HepG2 (cell line): ENCODE measurements at regions not wholly inside any gene's neighbourhood (a gene's known extent, or its start where the extent isn't known, plus 50 kb on each side); places are given as distances from the start of the nearest gene placed in this dataset.

ENCODE experiments used
- ATAC-seq: fragments of 200-7000 bp; cut with Tn5 transposase; 3 replicates; pipeline ENCODE4 v1.9.1; 2020; ENCODE audit warnings: mild to moderate bottlenecking, moderate library complexity
- BruUV-seq: library from RNA; stranded (reverse); fragments of 400-500 nt; replicated peaks from 2 replicates; lab custom pipeline; 2021; lab: Mats Ljungman, UMichigan
- CTCF ChIA-PET: fragments of 300-600 bp; formaldehyde crosslinking; extraction: SDS; loops from one replicate; lab custom pipeline; 2021; ENCODE audit warnings: low total read pairs, inconsistent platforms, low intra/inter-chr PET ratio; lab: Yijun Ruan, JAX
- POLR2A ChIA-PET: fragments of 350-600 bp; sonication (Branson Sonifier 250); formaldehyde crosslinking; loops from one replicate; lab custom pipeline; 2020; ENCODE audit warnings: antibody characterized with exemption, inconsistent platforms; lab: Yijun Ruan, JAX
- DNase-seq: peaks from one replicate; pipeline ENCODE4 v3.0.0-alpha.2; 2015; ENCODE audit warnings: low spot score
- FAIRE-seq: peaks from 3 replicates; lab custom pipeline; 2011; peaks lifted over from hg19 to GRCh38; lab: Jason Lieb, UNC
- H2AFZ ChIP-seq: one replicate; pipeline ENCODE4 v1.6.1; 2011; ENCODE audit warnings: low read length, inconsistent platforms
- H3K27ac ChIP-seq: fragments of 300-600 bp; 3 replicates; pipeline ENCODE4 v1.8.0; 2011; ENCODE audit warnings: mixed run types, mild to moderate bottlenecking, mixed read lengths, low read length, inconsistent platforms; ENCODE audit not compliant: insufficient read depth; ENCODE audit errors: extremely low read length
- H3K27me3 ChIP-seq, 2 experiments: fragments of 200-600 bp in 1 of 2; 2 replicates in 1 of 2; 3 replicates in 1 of 2; pipeline versions ENCODE4 v1.6.0 to v1.8.0; 2011; ENCODE audit warnings: low read length in 2 of 2, mild to moderate bottlenecking in 2 of 2, moderate library complexity in 2 of 2, inconsistent platforms in 1 of 2; ENCODE audit not compliant: insufficient read depth in 2 of 2, control insufficient read depth in 1 of 2
- H3K36me3 ChIP-seq, 2 experiments: fragments of 200-600 bp in 1 of 2; replicated peaks in 1 of 2; 2 replicates in 1 of 2; 3 replicates in 1 of 2; pipeline versions ENCODE4 v1.5.1 to v1.8.0; 2011; ENCODE audit warnings: low read length in 2 of 2, inconsistent platforms in 1 of 2; ENCODE audit not compliant: insufficient read depth in 2 of 2, control insufficient read depth in 1 of 2
- H3K4me1 ChIP-seq: 2 replicates; pipeline ENCODE4 v1.5.1; 2012; ENCODE audit warnings: low read length, inconsistent platforms; ENCODE audit not compliant: insufficient read depth
- H3K4me2 ChIP-seq: 2 replicates; pipeline ENCODE4 v1.6.0; 2011; ENCODE audit warnings: low read depth, low read length, inconsistent platforms
- H3K4me3 ChIP-seq, 3 experiments: fragments of 200-600 bp in 1 of 3; sonication (generic), shearing (Covaris generic) in 1 of 3; replicated peaks in 1 of 3; 2 replicates each; pipeline ENCODE4 v1.5.1; 2011 to 2016; ENCODE audit warnings: low read length in 3 of 3, inconsistent platforms in 2 of 3, low read depth in 2 of 3, mild to moderate bottlenecking in 2 of 3, control low read depth in 1 of 3, mixed read lengths in 1 of 3; ENCODE audit not compliant: insufficient read depth in 1 of 3
- H3K79me2 ChIP-seq: one replicate; pipeline ENCODE4 v1.6.1; 2011; ENCODE audit warnings: low read length, inconsistent platforms; ENCODE audit not compliant: insufficient read depth
- H3K9ac ChIP-seq: 2 replicates; pipeline ENCODE4 v1.6.0; 2011; ENCODE audit warnings: mild to moderate bottlenecking, low read depth, low read length, inconsistent platforms; ENCODE audit not compliant: insufficient read depth
- H3K9me3 ChIP-seq: 2 replicates; pipeline ENCODE4 v1.5.1; 2012; ENCODE audit warnings: mild to moderate bottlenecking, low read length
- H4K20me1 ChIP-seq: 2 replicates; pipeline ENCODE4 v1.6.0; 2011; ENCODE audit warnings: inconsistent platforms, mild to moderate bottlenecking, low read length, moderate library complexity; ENCODE audit not compliant: insufficient read depth
- BRCA1 ChIP-seq: sonication (generic); formaldehyde crosslinking; IDR thresholded peaks from 2 replicates; pipeline ENCODE4 v1.4.0; 2020; ENCODE audit warnings: missing genetic modification reagents
- GATAD2A ChIP-seq: IDR thresholded peaks from 2 replicates; pipeline ENCODE4 v1.6.1; 2016
- GMEB1 ChIP-seq: sonication (generic); formaldehyde crosslinking; IDR thresholded peaks from 2 replicates; pipeline ENCODE4 v1.5.1; 2020; ENCODE audit warnings: missing genetic modification reagents, mild to moderate bottlenecking, borderline replicate concordance
- HMGA1 ChIP-seq: sonication (generic); formaldehyde crosslinking; conservative IDR thresholded peaks from 2 replicates; pipeline ENCODE4 v1.4.0; 2020; ENCODE audit warnings: missing genetic modification reagents
- KLF12 ChIP-seq: sonication (generic); formaldehyde crosslinking; IDR thresholded peaks from 2 replicates; pipeline ENCODE4 v1.4.0; 2020; ENCODE audit warnings: missing genetic modification reagents, borderline replicate concordance
- NR2C2 ChIP-seq: sonication (generic); formaldehyde crosslinking; IDR thresholded peaks from 2 replicates; pipeline ENCODE4 v1.4.0; 2020; ENCODE audit warnings: missing genetic modification reagents, mild to moderate bottlenecking, moderate library complexity, borderline replicate concordance
- PHF8 ChIP-seq: sonication (generic); formaldehyde crosslinking; IDR thresholded peaks from 2 replicates; pipeline ENCODE4 v1.5.0; 2020; ENCODE audit warnings: missing genetic modification reagents
- PRDM10 ChIP-seq: sonication (generic); formaldehyde crosslinking; IDR thresholded peaks from 2 replicates; pipeline ENCODE4 v1.4.0; 2020; ENCODE audit warnings: low read depth, missing genetic modification reagents
- PRMT3 ChIP-seq: sonication (generic); formaldehyde crosslinking; IDR thresholded peaks from 2 replicates; pipeline ENCODE4 v1.8.1; 2022; ENCODE audit warnings: low read depth, mild to moderate bottlenecking, moderate library complexity, missing genetic modification reagents, borderline replicate concordance
- TIGD3 ChIP-seq: sonication (generic); formaldehyde crosslinking; IDR thresholded peaks from 2 replicates; pipeline ENCODE4 v1.5.1; 2020; ENCODE audit warnings: mild to moderate bottlenecking, missing genetic modification reagents, borderline replicate concordance
- ZBTB38 ChIP-seq: sonication (generic); formaldehyde crosslinking; IDR thresholded peaks from 2 replicates; pipeline ENCODE4 v1.5.1; 2020; ENCODE audit warnings: mild to moderate bottlenecking, missing genetic modification reagents
- ZIK1 ChIP-seq: sonication (generic); formaldehyde crosslinking; IDR thresholded peaks from 2 replicates; pipeline ENCODE4 v1.5.0; 2020; ENCODE audit warnings: mild to moderate bottlenecking, low read depth, missing genetic modification reagents, borderline replicate concordance
- ZNF136 ChIP-seq: sonication (generic); formaldehyde crosslinking; IDR thresholded peaks from 2 replicates; pipeline ENCODE4 v1.8.1; 2022; ENCODE audit warnings: low read depth, mild to moderate bottlenecking, moderate library complexity, missing genetic modification reagents
- ZNF138 ChIP-seq: sonication (generic); formaldehyde crosslinking; IDR thresholded peaks from 2 replicates; pipeline ENCODE4 v1.5.0; 2020; ENCODE audit warnings: mild to moderate bottlenecking, low read depth, missing genetic modification reagents
- ZNF354B ChIP-seq: sonication (generic); formaldehyde crosslinking; IDR thresholded peaks from 2 replicates; pipeline ENCODE4 v1.8.0; 2022; ENCODE audit warnings: mild to moderate bottlenecking, missing genetic modification reagents
- ZNF713 ChIP-seq: sonication (generic); formaldehyde crosslinking; IDR thresholded peaks from 2 replicates; pipeline ENCODE4 v1.4.0; 2020; ENCODE audit warnings: mild to moderate bottlenecking, missing genetic modification reagents
- ZNF724P ChIP-seq: sonication (generic); formaldehyde crosslinking; IDR thresholded peaks from 2 replicates; pipeline ENCODE4 v1.8.0; 2022; ENCODE audit warnings: missing genetic modification reagents, borderline replicate concordance
- ZSCAN20 ChIP-seq: sonication (generic); formaldehyde crosslinking; IDR thresholded peaks from 2 replicates; pipeline ENCODE4 v1.4.0; 2020; ENCODE audit warnings: missing genetic modification reagents, mild to moderate bottlenecking, borderline replicate concordance
- WGBS: methylation state at CpG from one replicate; pipeline ENCODE4 v1.1.6; 2017; ENCODE audit warnings: low lambda C conversion rate; 5-methylcytosine and 5-hydroxymethylcytosine counted together
- in situ Hi-C: cut with HindIII; loops from 2 replicates; pipeline ENCODE4 v1.10.0; 2017; ENCODE audit warnings: low pct_unique_long_range_greater_than_20kb; ENCODE audit not compliant: extremely low pct_ligation_motif_present
- intact Hi-C: fragments of 100-400 bp; cut with micrococcal nuclease; formaldehyde crosslinking; loops from one replicate; pipeline ENCODE4 v1.10.0; 2022; ENCODE audit not compliant: unreplicated experiment

GRCh38 chr4:32140636-32141035 lies 1420.5 kb downstream of the PCDH7 start:
- Histone ChIP-seq H3K27ac (no peak overlapping the region), H3K9me3 (no peaks in the 10 kb centered on the region), H4K20me1 (no peaks in the 10 kb centered on the region), H2AFZ (no peak overlapping the region), H3K79me2 (no peaks in the 10 kb centered on the region), H3K9ac (no peak overlapping the region), H3K4me3 (no peak overlapping the region), H3K36me3 (no peaks in the 10 kb centered on the region), H3K4me2 (no peak overlapping the region), H3K4me1 (no peaks in the 10 kb centered on the region), H3K27me3 (no peaks in the 10 kb centered on the region)
- 0% methylated on average over 2 of the region's 2 CpGs for WGBS
- no peak for FAIRE-seq
- POLR2A ChIA-PET = no interaction called here
- CTCF ChIA-PET = no interaction called here
- in situ Hi-C loops = no loop called here
- DNase-seq = no peak
- intact Hi-C loops = loop anchor here (10.0 kb wide), 1 partner anchor 634 kb away; no protein-coding TSS in a partner anchor
- ATAC-seq = no peak
- BruUV-seq = no TSS peak
- no peak for TF ChIP-seq KLF12 (CRISPR knock-in tag)
- no peak for TF ChIP-seq BRCA1 (CRISPR knock-in tag)
- no peak for TF ChIP-seq ZNF138 (CRISPR knock-in tag)
- TF ChIP-seq GATAD2A (CRISPR knock-in tag) = no peak
- no peak for TF ChIP-seq ZSCAN20 (CRISPR knock-in tag)
- no peak for TF ChIP-seq ZNF354B
- TF ChIP-seq ZNF713 (CRISPR knock-in tag) = no peak
- no peak for TF ChIP-seq GMEB1 (CRISPR knock-in tag)
- no peak for TF ChIP-seq HMGA1
- no peak for TF ChIP-seq ZIK1 (CRISPR knock-in tag)
- no peak for TF ChIP-seq ZNF724P (CRISPR knock-in tag)
- no peak for TF ChIP-seq TIGD3
- no peak for TF ChIP-seq PHF8 (CRISPR knock-in tag)
- TF ChIP-seq ZNF136 (CRISPR knock-in tag) = no peak
- TF ChIP-seq ZBTB38 (CRISPR knock-in tag) = no peak
- no peak for TF ChIP-seq NR2C2
- TF ChIP-seq PRDM10 (CRISPR knock-in tag) = no peak
- TF ChIP-seq PRMT3 (CRISPR knock-in tag) = no peak
